GM21447 (cell line): ENCODE measurements at regions not wholly inside any gene's neighbourhood (a gene's known extent, or its start where the extent isn't known, plus 50 kb on each side); places are given as distances from the start of the nearest gene placed in this dataset.

Source experiments
- ATAC-seq: cut with Tn5 transposase; IDR thresholded peaks from one replicate; pipeline ENCODE4 v1.9.1; 2021; ENCODE audit not compliant: unreplicated experiment

DNA sequence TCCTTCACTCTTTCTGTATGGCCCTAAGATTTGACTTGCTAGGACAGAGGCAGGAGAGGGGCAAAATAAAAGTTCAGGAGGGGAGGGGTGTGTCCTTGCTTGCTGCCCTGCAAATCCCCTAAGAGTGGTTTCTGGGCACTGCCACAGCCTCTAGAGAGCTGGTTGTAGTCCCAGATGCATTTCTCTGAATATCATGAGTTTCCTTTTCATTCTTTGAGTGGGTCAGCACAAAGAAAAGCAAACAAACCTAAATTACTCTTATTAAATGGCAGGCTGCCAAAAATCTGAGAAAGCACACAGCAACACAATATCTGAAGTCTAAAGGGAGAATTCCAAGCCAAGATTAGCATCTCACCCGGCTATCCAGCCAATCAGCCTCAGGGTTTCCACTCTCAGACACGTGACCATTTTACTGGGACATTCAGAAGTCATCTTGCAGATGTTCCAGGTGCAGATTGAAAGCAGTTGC, 919.3 kb downstream of the TUSC7 start:
- ATAC-seq, result no peak

DNA sequence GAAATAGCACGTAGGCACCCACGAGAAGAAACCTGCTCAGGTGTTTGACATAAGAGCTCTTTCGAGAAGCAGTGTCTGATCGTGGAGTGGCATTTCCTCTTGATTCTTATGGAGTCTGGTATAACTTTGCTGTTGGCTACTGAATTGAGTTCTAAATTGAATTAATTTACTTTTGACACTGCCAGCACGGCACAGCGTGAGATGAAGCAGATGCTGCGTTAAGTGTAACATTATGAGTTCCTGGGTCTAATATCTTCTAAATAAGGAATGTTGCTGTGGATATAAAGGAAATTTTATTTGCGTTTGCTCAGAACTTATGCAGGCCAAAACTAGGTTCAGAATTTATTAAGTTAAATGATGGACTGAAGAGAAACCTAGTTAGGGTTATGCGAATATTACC, 919.9 kb downstream of the TUSC7 start:
- ATAC-seq, result no peak

GRCh38 chr3:117630469-117630868, 920.9 kb downstream of the TUSC7 start:
- ATAC-seq, result peak; percentile 79

DNA sequence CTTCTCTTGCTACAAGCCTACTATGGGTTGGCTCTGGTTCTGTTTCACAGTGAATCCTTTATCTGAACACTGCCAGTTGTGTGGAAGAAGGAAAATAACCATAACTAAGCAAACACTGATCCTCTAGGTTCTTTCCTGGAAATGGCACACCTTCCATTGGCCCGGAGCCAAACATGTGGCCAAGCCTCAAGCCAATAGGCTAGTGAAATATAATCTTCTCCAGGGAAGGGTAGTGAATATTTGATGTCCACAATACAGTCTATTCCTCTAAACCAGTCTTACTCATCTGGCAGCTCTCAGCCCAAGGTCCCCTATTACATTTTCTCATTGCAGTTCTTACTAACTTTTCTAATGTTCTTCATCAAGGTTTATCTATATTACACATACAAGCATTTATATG, 921.3 kb downstream of the TUSC7 start:
- ATAC-seq, result peak; percentile 2

- no peak for ATAC-seq
Measured at GRCh38 chr3:117631781-117632180, 922.2 kb downstream of the TUSC7 start.

GRCh38 chr3:117632191-117632590, 922.6 kb downstream of the TUSC7 start:
- ATAC-seq, result no peak

- ATAC-seq, result no peak
Measured at GRCh38 chr3:117633207-117633606, 923.6 kb downstream of the TUSC7 start.

DNA sequence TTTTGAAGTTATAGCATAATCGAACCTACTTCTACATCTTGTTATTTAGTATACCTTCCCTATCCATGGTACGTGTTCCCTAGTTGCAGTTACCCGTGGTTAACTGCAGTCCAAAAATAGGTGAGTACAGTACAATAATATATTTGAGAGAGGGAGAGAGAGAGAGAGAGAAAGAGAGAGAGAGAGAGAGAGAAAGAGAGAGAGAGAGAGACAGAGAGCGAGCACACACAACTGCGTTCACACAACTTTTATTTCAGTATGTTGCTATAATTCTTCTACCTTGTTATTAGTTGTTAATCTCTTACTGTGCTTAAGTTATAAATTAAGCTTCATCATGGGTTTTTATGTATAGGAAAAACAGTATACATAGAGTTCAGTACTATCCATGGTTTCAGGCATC, 928.1 kb downstream of the TUSC7 start:
- no peak for ATAC-seq

- ATAC-seq, result no peak
Measured at GRCh38 chr3:117644203-117644602, 934.6 kb downstream of the TUSC7 start.

- peak; percentile 91 for ATAC-seq
Measured at GRCh38 chr3:117645561-117646242, 936.1 kb downstream of the TUSC7 start.

DNA sequence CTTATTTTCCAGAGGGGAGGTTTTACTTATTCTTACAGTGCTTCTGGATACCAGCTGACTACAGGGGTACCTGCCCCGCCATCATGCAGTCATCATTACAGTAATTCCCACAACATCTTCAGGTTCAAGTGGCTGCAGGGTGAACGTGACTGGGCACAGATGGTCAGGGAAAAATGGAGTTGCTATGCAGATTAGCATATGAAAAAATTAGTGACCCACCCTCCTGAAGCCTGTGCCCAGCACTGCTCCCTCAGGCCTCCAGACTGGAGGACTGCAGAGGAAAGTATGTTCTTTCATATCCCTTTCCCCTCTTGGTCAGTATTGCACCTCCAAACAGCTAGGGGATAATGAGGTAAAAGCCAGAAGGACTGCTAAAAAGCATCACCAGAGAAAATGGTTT, 937.9 kb downstream of the TUSC7 start:
- ATAC-seq, result no peak

DNA sequence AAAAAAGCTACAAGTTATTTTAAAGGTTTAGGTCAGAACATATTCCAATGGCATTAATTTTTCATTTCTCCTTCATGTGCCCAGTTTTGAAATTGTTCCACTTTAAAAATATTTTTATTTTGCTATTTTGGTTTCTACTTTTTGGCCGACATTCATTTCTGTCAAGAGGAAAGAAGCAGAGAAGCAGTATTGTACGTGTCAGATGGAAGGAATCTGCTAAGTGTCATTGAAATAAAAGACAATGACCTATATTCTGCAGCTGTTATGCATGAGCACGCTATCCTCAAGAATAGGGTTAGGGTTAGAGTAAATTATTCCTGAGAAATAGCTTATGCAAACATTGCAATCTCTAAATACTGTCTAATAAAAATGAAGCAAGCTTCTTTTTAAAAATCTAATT, 941.7 kb downstream of the TUSC7 start:
- ATAC-seq, result no peak

GRCh38 chr3:117656391-117656790, 946.8 kb downstream of the TUSC7 start:
- no peak for ATAC-seq

- ATAC-seq, result no peak
Measured at GRCh38 chr3:117657278-117657677, 947.7 kb downstream of the TUSC7 start.

DNA sequence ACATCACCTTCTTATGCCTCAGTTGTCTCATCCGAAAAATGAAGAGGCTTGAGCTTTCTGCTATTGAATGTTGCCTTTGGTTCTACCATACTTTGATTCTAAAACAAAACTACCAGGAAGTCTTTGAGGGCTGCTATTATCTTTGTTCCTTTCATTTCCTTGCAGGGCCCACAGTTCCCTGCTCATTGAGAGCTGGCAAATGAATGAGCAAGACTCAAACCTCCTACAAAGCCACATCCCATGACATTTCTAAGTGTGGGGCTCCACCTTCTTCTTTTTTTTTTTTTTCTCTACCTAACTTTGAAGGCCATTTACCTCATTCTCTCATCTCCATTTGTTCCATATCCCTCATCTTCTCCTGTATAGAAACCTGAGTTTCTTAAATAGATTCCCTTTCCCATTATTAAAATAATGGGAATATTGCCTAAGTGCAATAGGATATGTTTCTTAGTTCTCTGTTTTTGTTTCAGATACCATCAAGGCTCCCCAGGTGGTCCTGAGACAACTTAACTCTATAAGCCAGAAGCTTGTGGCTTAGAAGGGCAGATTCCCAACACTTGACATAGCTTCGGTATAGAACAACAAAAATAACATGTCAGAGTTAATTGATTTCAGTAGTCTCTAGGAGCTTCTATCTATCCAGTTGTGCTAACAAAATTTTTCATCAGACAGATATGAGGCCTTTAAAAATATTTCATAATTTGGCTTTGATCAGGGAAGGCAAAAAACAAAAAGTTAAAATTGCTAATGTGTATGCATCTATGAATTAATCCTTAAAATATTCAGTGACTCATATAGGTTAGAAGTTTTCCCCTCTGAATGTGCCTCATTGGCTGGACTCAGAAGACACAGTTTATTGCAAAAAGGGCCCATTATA, 951.6 kb downstream of the TUSC7 start:
- ATAC-seq, result no peak

DNA sequence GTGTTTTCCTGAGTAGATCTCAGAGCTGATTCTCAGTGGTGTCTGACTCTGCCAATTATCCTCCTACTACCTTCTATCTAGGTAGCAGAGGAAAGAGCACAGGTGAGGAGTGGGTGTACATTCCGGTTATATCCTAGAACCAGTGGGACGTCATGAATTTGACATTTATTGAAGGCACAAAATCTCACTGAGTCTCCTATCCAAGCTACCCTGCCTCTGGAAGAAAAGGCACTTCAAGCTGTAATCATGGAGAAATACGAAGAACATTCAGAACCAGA, 952.2 kb downstream of the TUSC7 start:
- ATAC-seq, result no peak

- no peak for ATAC-seq
Measured at GRCh38 chr3:117665296-117665695, 955.7 kb downstream of the TUSC7 start.

- no peak for ATAC-seq
Measured at GRCh38 chr3:117666325-117666724, 956.7 kb downstream of the TUSC7 start.

GRCh38 chr3:117666812-117667211, 957.2 kb downstream of the TUSC7 start:
- no peak for ATAC-seq

GRCh38 chr3:117669774-117670173, 960.2 kb downstream of the TUSC7 start:
- ATAC-seq, result no peak

- no peak for ATAC-seq
Measured at GRCh38 chr3:117671722-117672318, 962.2 kb downstream of the TUSC7 start.

DNA sequence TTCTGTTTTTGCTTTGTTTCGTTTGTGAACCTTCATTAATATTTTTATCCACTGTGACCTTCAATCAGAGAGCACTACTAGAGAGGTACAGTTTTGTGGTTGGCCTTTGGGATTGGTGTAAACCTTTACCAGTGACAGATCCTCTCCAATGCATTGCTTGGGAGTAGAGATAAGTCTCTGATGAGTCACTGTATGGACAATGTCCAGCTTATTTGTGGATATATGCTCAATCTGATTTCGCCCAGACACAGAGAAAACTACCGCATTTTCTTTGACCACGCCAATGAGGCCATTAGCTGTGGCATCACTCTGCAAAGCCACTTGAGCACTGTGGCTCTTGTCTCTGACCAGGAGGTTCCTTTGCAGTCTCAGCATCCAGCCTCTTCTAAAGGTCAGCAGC, 964.7 kb downstream of the TUSC7 start:
- no peak for ATAC-seq
